Activated T-cell treated with anti-CD3 and anti-CD28 coated beads for 48 hours (primary cell): ENCODE measurements at regions not wholly inside any gene's neighbourhood (a gene's known extent, or its start where the extent isn't known, plus 50 kb on each side); places are given as distances from the start of the nearest gene placed in this dataset.
"Not testable (repeated sequence)": the region's sequence is repeated elsewhere in the genome, so short reads cannot be mapped to it uniquely, and the experiment has no call there.

Experiments
- DNase-seq: peaks from one replicate; pipeline ENCODE4 v3.0.0-alpha.2; 2020; ENCODE audit warnings: low read depth

GRCh38 chr13:57784633-57785032 lies 153.1 kb downstream of the PCDH17 start:
- no peak for DNase-seq

- no peak for DNase-seq
Measured at GRCh38 chr13:57787058-57787791, 155.7 kb downstream of the PCDH17 start.

- DNase-seq, result no peak
Measured at GRCh38 chr13:57799624-57800023, 168.1 kb downstream of the PCDH17 start.

GRCh38 chr13:57813651-57814050 lies 182.1 kb downstream of the PCDH17 start:
- no peak for DNase-seq

GRCh38 chr13:57815600-57815999 lies 184.1 kb downstream of the PCDH17 start:
- no peak for DNase-seq

GRCh38 chr13:57820924-57821323 lies 189.4 kb downstream of the PCDH17 start:
- no peak for DNase-seq

DNA sequence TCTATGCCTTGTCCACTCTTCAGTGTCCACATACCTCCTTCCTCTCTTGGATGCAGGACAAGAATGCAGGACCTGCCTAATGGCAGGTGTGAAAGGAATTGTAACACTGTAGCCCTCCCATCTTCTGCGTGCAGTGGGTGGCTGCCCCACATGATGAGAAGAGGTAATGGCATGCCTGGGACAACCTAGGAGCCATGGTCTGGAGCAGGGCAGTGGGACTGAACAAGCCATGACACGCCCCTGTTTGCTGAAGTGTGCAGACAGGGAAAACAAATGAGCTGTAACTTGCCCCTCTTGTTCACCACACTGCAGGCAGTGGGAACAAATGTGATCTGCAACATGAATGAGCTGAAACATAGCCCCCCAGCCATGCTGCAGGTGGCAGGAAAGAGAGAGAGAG lies 192.2 kb downstream of the PCDH17 start:
- DNase-seq, result no peak

DNA sequence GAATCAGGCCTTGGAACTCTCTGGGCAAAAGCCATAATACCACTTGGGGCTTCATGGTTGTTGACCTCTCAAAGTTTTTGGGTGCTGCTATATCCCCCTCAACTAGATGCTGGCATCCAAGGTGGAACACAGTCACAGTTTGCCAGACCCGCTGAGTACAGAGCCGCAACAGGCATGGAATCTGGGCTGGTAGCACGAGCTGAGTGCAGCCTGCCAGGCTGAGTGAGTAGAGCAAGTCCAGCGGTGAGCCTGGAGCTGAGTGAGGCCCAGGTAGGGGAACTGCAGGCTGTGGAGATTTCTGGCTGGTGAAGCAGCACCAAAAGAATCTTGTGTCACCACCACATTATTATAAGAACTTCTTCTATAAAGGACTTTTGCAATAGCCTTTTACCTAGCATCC lies 192.6 kb downstream of the PCDH17 start:
- no peak for DNase-seq

DNA sequence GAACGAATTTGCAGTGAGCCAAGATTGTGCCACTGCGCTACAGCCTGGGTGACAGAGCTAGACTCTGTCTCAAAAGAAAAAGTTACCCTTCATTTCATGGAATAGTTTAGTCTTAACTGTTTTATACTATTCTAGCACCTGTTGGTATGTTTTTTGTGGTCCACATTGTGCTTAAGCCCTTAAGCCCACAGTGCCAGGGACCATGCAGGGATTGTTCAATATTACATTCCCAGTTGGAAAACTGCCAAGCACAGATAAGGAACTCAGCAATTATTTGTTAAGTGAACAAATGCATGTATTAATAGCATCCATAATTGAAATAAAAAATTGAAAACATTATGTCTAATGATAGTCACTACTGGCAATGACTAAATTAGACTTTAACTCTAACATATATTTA lies 193.5 kb downstream of the PCDH17 start:
- DNase-seq, result no peak

DNA sequence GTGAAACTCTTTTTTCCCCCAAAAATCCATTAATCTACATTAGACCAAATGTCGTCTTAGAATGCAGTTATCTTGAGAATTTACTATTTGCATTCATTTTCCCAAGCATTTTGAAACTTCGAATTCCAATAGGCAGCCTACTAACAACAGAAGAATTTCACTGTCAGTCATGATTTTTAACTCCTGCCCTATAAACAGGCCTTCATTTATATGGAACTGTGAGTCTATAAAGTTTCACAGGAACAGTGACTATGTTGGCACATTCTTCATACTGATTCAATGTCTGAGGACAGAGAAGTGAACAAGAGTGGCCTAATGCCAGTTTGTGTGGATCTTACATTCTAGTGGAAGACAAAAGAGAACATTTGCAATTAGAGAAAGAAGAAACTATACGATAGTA lies 198.0 kb downstream of the PCDH17 start:
- DNase-seq, result no peak

GRCh38 chr13:57832187-57832586 lies 200.6 kb downstream of the PCDH17 start:
- DNase-seq, result no peak

GRCh38 chr13:57837801-57838200 lies 206.3 kb downstream of the PCDH17 start:
- no peak for DNase-seq

- no peak for DNase-seq
Measured at GRCh38 chr13:57843521-57843920, 212.0 kb downstream of the PCDH17 start.

DNA sequence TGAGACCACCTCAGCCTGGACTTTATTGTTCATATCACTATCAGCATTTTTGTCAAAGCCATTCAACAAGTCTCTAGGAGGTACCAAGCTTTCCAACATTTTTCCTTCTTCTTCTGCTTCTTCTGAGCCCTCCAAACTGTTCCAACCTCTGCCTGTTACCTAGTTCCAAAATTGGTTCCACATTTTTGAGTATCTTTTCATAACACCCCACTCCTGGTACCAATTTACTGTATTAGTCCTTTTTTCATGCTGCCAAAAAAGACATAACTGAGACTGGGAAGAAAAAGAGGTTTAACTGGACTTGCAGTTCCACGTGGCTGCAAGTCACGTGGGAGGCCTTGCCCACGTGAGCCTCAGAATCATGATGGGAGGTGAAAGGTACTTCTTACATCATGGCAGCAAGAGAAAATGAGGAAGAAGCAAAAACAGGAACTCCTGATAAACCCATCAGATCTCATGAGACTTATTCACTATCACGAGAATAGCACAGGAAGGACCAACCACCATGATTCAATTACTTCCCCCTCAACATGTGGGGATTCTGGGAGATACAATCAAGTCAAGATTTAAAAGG lies 215.1 kb downstream of the PCDH17 start:
- DNase-seq, result no peak

GRCh38 chr13:57857945-57858344 lies 226.4 kb downstream of the PCDH17 start:
- no peak for DNase-seq

DNA sequence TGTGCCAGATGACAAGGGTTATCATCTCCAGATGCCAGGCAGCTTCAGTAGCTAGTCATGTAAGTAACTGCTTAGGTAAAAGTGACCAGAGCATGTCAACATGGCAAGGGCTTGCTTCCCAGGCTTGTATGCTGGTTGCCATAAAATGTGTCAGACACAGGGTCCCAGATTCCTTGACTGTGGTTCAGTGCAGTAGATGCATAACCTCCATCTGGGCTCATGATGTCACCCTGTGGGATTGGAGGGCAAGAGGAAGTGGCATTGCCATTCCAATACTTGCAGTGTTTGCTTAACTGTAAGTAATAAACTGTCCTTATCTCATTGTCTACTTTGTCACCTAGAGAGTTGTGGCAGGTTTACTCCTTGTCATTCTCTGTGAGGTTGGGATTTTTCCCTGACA lies 226.8 kb downstream of the PCDH17 start:
- no peak for DNase-seq

DNA sequence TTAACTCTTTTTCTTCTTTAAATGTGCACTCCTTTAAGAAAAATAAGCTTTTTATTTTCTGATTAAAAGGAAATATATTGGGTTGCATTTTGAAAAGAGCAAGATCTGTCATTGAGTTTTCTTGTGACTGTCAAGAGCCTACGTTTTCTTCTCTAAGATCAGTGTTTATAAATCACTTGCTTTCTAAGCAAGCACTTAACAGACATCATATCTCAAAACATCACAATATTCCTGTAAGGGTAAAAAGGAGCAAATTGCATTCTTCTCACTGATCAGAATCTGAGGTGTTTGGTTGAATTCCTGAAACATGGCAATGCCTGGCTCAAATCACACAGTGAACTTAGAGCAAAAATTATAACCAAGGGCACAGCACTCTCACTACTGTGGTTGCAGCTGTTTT lies 231.3 kb downstream of the PCDH17 start:
- DNase-seq, result no peak

DNA sequence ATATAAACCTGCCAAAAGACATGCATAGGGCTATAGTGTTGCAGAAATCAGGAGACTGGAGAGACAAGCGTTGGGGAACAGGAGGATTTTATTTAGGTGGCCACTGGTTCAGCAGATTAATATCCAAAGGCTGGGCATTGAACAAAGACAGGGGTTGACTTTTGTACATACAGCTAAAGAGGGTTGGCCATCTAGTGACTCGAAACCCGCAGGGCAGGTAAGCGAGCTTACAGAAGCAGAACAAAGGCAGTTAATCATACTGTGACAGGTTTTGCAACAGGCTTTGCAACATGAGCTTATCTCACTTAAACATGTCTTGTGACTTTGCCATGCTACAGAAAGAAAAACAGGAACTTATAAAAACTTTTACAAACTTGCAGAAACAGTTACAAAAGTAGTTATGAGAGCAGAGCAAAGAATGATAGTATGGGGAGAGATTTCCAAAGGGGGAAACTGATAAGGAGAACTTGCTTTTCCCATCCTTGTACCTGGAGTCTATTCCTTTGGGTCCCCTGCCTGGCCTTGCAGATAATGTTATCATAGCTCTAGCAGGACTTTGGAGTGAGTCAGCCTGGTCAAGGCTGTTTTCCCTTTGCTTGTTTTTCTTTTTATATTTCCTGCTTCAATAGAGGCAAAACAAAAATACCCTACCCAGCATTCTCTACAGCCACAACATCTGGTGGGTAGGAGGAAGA lies 234.2 kb downstream of the PCDH17 start:
- no peak for DNase-seq

DNA sequence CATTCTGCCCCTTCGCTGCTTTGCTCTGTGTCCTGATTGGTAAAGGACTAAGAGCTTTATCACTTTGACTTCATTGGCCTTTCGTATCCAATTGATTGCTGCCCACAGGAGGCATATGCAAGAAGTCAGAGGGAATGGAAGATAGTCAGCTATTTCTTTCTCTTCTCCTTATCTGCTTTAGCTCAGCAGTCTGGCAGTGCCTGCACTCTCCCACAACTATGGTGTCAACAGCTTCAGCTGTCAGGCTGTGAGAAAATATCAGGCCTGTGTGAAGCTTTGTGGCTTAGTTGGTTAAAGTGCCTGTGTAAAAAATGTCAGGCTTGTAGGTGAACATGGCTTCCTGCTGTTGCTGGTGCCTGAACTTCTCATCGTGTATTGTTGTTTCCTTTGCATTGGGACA lies 243.0 kb downstream of the PCDH17 start:
- DNase-seq, result no peak

GRCh38 chr13:57877601-57878000 lies 246.1 kb downstream of the PCDH17 start:
- DNase-seq, result no peak

GRCh38 chr13:57878291-57878690 lies 246.7 kb downstream of the PCDH17 start:
- no peak for DNase-seq

DNA sequence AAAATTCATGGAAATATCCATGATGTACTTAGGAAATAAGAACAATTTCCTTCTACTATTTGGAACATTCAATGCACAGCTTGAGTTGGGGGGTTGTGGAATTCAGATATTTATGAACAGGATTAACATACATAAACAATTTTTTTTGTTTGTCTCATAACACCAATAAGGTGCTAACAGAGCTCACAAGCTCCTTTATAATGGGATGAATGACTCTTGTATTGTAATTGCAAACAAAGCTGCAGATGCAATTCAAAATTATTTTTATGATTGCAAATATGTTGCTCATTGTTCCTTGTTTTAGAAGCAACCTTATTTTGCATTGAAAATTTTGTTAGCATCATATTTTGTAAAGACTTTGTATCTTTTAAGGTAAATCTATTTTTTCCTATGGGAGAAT lies 265.7 kb downstream of the PCDH17 start:
- DNase-seq, result no peak

DNA sequence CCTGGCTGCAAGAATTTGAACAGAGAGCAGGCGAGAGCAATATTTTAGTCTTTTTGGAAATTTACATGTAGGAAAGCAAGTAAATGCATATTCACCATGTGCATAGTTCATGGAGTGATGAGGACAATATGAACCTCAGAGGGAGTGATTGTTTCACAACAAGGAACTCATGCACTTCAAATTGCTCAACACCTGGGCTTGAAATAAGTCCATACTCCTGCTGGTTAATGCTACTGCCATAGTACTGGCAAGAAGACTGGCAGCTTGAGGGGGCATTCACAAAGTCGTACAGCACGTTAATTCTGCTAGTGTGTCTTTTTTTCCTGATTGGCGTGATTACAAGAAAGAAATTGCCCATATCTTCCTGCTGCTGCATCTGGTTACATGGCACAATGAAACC lies 267.6 kb downstream of the PCDH17 start:
- DNase-seq, result no peak

- not testable (repeated sequence) for DNase-seq
Measured at GRCh38 chr13:57909833-57910232, 278.3 kb downstream of the PCDH17 start.
